ENCODE measurements at regions not wholly inside any gene's neighbourhood (a gene's known extent, or its start where the extent isn't known, plus 50 kb on each side); places are given as distances from the start of the nearest gene placed in this dataset.

- TF ChIP-seq POLR2A (IDR thresholded peaks at IDR 0.05) (no peak), CTCF (IDR thresholded peaks at IDR 0.05 in 8 of 11, conservative IDR thresholded peaks at IDR 0.05 in 3 of 11) (no peak), POLR2AphosphoS5 (IDR thresholded peaks at IDR 0.05) (no peak)
- Histone ChIP-seq H3K27ac (no peak overlapping the region), H3K36me3 (no peaks in the 10 kb centered on the region), H3K4me1 (no peaks in the 10 kb centered on the region), H3K27me3 (replicated peaks in 1 of 7) (no peaks in the 10 kb centered on the region), H3K9me3 (peaks cover 0 to 7% (median 0%) of the 10 kb centered on the region in 8 donors), H3K4me3 (no peak overlapping the region)
- no peak for DNase-seq
- intact Hi-C loops (cut with DNase I; ENCODE audit: low total_unique reads), result no loop called here
- WGBS, 5 donors, result 77 to 84% (median 80%) methylated on average over 5 of the region's 5 CpGs
These were observed 437.4 kb downstream of the RND3 start for GRCh38 chr2:150050036-150050435.

- TF ChIP-seq CTCF (IDR thresholded peaks at IDR 0.05 in 8 of 11, conservative IDR thresholded peaks at IDR 0.05 in 3 of 11) (no peak), POLR2AphosphoS5 (IDR thresholded peaks at IDR 0.05) (no peak), POLR2A (IDR thresholded peaks at IDR 0.05) (no peak)
- no peaks in the 10 kb centered on the region for H3K9me3 ChIP-seq
- no peaks in the 10 kb centered on the region for H3K36me3 ChIP-seq
- H3K27ac ChIP-seq, result no peak overlapping the region
- H3K4me3 ChIP-seq, result no peak overlapping the region
- H3K4me1 ChIP-seq, result no peaks in the 10 kb centered on the region
- WGBS, 5 donors, result 84 to 92% (median 91%) methylated on average over 2 of the region's 2 CpGs
- DNase-seq, result no peak
- intact Hi-C loops (cut with DNase I; ENCODE audit: low total_unique reads), result no loop called here
- H3K27me3 ChIP-seq (replicated peaks in 1 of 7), result no peaks in the 10 kb centered on the region
These were observed 439.7 kb downstream of the RND3 start for GRCh38 chr2:150047620-150048222.

GRCh38 chr2:150046810-150047209, 440.7 kb downstream of the RND3 start:
- Histone ChIP-seq H3K9me3 (no peaks in the 10 kb centered on the region), H3K27ac (no peak overlapping the region), H3K4me3 (no peak overlapping the region), H3K36me3 (no peaks in the 10 kb centered on the region), H3K27me3 (replicated peaks in 1 of 7) (no peaks in the 10 kb centered on the region), H3K4me1 (no peaks in the 10 kb centered on the region)
- WGBS, 5 donors, result 84 to 88% (median 85%) methylated on average over 4 of the region's 4 CpGs
- no peak for DNase-seq
- no peak for TF ChIP-seq CTCF (IDR thresholded peaks at IDR 0.05 in 8 of 11, conservative IDR thresholded peaks at IDR 0.05 in 3 of 11)
- intact Hi-C loops (cut with DNase I; ENCODE audit: low total_unique reads), result no loop called here

GRCh38 chr2:150046211-150046610, 441.3 kb downstream of the RND3 start:
- Histone ChIP-seq H3K4me3 (no peak overlapping the region), H3K27me3 (replicated peaks in 1 of 7) (no peaks in the 10 kb centered on the region), H3K36me3 (no peaks in the 10 kb centered on the region), H3K9me3 (no peaks in the 10 kb centered on the region), H3K27ac (no peak overlapping the region), H3K4me1 (no peaks in the 10 kb centered on the region)
- DNase-seq, result no peak
- TF ChIP-seq CTCF (IDR thresholded peaks at IDR 0.05 in 8 of 11, conservative IDR thresholded peaks at IDR 0.05 in 3 of 11) (no peak), POLR2AphosphoS5 (IDR thresholded peaks at IDR 0.05) (no peak)
- intact Hi-C loops (cut with DNase I; ENCODE audit: low total_unique reads), result no loop called here
- WGBS, 5 donors, result 69 to 81% (median 78%) methylated on average over 5 of the region's 5 CpGs

All from spleen (tissue), 11 donors.